Calu3 (cell line): ENCODE measurements at regions not wholly inside any gene's neighbourhood (a gene's known extent, or its start where the extent isn't known, plus 50 kb on each side); places are given as distances from the start of the nearest gene placed in this dataset.

Experiments
- BruUV-seq: library from RNA; stranded (reverse); fragments of 400-500 nt; replicated peaks from 2 replicates; lab custom pipeline; 2021; lab: Mats Ljungman, UMichigan
- CTCF ChIA-PET: fragments of 300-600 bp; sonication (Branson Sonifier 250); formaldehyde crosslinking; loops from one replicate; lab custom pipeline; 2022; ENCODE audit warnings: antibody characterized with exemption; lab: Charles Lee
- DNase-seq: peaks from one replicate; pipeline ENCODE4 v3.0.0; 2022
- H3K27ac Mint-ChIP-seq: one replicate; pipeline ENCODE4 v1.8.0; 2022; ENCODE audit warnings: mixed read lengths; ENCODE audit not compliant: unreplicated experiment
- H3K27me3 Mint-ChIP-seq: one replicate; pipeline ENCODE4 v1.8.0; 2022; ENCODE audit warnings: mixed read lengths; ENCODE audit not compliant: unreplicated experiment
- H3K36me3 Mint-ChIP-seq: one replicate; pipeline ENCODE4 v1.8.0; 2022; ENCODE audit warnings: mild to moderate bottlenecking, moderate library complexity, mixed read lengths; ENCODE audit not compliant: insufficient read depth, unreplicated experiment
- H3K4me1 Mint-ChIP-seq: one replicate; pipeline ENCODE4 v1.8.0; 2022; ENCODE audit warnings: mild to moderate bottlenecking, low read depth, mixed read lengths; ENCODE audit not compliant: unreplicated experiment
- H3K4me3 Mint-ChIP-seq: one replicate; pipeline ENCODE4 v1.8.0; 2022; ENCODE audit warnings: mild to moderate bottlenecking, low read depth, moderate library complexity, mixed read lengths; ENCODE audit not compliant: unreplicated experiment
- H3K9me3 Mint-ChIP-seq: one replicate; pipeline ENCODE4 v1.8.0; 2022; ENCODE audit warnings: low read depth, mixed read lengths; ENCODE audit not compliant: unreplicated experiment
- CTCF ChIP-seq: fragments of 200-600 bp; IDR thresholded peaks from one replicate; pipeline ENCODE4 v1.8.0; 2022; ENCODE audit warnings: antibody characterized with exemption; ENCODE audit not compliant: unreplicated experiment
- intact Hi-C: fragments of 100-400 bp; cut with micrococcal nuclease; formaldehyde crosslinking; loops from one replicate; pipeline ENCODE4 v1.10.0; 2022; ENCODE audit not compliant: unreplicated experiment

GRCh38 chr7:24406789-24407299, 122.9 kb downstream of the NPY start:
- no peaks in the 10 kb centered on the region for H3K36me3 Mint-ChIP-seq
- BruUV-seq = no TSS peak
- H3K4me3 Mint-ChIP-seq = no peak overlapping the region
- no peaks in the 10 kb centered on the region for H3K4me1 Mint-ChIP-seq
- DNase-seq = no peak
- intact Hi-C loops = no loop called here
- TF ChIP-seq CTCF = no peak
- peaks cover 58% of the 10 kb centered on the region for H3K27me3 Mint-ChIP-seq
- CTCF ChIA-PET = interaction anchor here (0.6 kb wide), 1 partner anchor 690 kb away, joined by 4 read pairs; no protein-coding TSS in a partner anchor
- no peak overlapping the region for H3K27ac Mint-ChIP-seq
- H3K9me3 Mint-ChIP-seq = no peaks in the 10 kb centered on the region

GRCh38 chr7:24407965-24408364, 124.0 kb downstream of the NPY start:
- peaks cover 58% of the 10 kb centered on the region for H3K27me3 Mint-ChIP-seq
- no peak for TF ChIP-seq CTCF
- CTCF ChIA-PET = no interaction called here
- H3K27ac Mint-ChIP-seq = no peak overlapping the region
- intact Hi-C loops = no loop called here
- no peaks in the 10 kb centered on the region for H3K4me1 Mint-ChIP-seq
- H3K9me3 Mint-ChIP-seq = no peaks in the 10 kb centered on the region
- no peaks in the 10 kb centered on the region for H3K36me3 Mint-ChIP-seq
- H3K4me3 Mint-ChIP-seq = no peak overlapping the region
- no TSS peak for BruUV-seq
- no peak for DNase-seq

- CTCF ChIA-PET = no interaction called here
- intact Hi-C loops = no loop called here
- H3K4me3 Mint-ChIP-seq = no peak overlapping the region
These were observed 124.9 kb downstream of the NPY start for GRCh38 chr7:24408798-24409430.

GRCh38 chr7:24409431-24410024, 125.5 kb downstream of the NPY start:
- H3K36me3 Mint-ChIP-seq = no peaks in the 10 kb centered on the region
- DNase-seq = no peak
- H3K27me3 Mint-ChIP-seq = peaks cover 55% of the 10 kb centered on the region
- CTCF ChIA-PET = no interaction called here
- H3K4me3 Mint-ChIP-seq = no peak overlapping the region
- H3K4me1 Mint-ChIP-seq = no peaks in the 10 kb centered on the region
- peaks cover 5% of the 10 kb centered on the region for H3K9me3 Mint-ChIP-seq
- no peak for TF ChIP-seq CTCF
- no peak overlapping the region for H3K27ac Mint-ChIP-seq
- intact Hi-C loops = no loop called here
- no TSS peak for BruUV-seq

More at GRCh38 chr7:24408798-24409430, 124.9 kb downstream of the NPY start:
- no TSS peak for BruUV-seq
- Mint-ChIP-seq H3K36me3 (no peaks in the 10 kb centered on the region), H3K27ac (no peak overlapping the region), H3K27me3 (peaks cover 54% of the 10 kb centered on the region), H3K9me3 (no peaks in the 10 kb centered on the region), H3K4me1 (no peaks in the 10 kb centered on the region)
- no peak for DNase-seq
- no peak for TF ChIP-seq CTCF
